ENCODE measurements at regions not wholly inside any gene's neighbourhood (a gene's known extent, or its start where the extent isn't known, plus 50 kb on each side); places are given as distances from the start of the nearest gene placed in this dataset.
"Not testable (repeated sequence)": the region's sequence is repeated elsewhere in the genome, so short reads cannot be mapped to it uniquely, and the experiment has no call there.

DNA sequence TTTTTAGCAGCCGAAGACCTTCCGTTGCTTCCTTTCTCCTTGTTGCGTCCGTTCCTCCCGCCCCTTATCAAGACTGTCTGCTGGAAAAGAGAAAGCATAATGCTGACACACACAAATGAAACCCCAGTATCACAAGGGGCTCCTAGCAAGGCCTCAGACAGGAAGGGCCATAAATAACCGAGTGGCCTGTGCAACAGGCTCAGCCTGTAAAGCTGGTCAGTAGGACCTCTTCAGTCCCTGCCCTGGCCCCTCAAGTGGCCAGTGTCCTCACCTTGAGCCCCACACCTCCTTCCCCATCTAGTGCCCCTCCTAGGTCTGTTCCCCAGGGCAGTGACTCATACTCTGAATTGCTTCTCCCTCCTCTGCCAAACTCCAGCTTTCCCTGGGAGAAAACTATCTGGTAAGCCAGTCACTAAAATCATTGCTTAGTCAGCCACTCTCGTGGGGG, 174.6 kb upstream of the IL12B start:
- DNase-seq: no peak

DNA sequence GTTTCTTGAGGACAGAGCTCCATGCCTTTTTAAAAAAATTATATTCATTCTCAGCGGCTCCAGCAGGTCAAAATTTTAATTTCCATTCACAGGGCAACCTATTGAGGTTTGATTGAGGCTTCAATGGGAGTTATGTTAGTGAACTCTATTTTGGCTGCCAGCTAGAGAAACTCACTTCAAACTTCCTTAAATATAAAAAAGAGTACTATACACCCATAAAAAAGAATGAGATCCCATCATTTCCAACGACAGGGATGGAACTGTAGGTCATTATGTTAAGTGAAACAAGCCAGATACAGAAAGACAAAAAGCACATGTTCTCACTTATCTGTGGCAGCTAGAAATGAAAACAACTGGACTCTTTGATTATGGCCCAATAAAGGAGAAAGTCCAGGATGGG, 176.8 kb upstream of the IL12B start:
- no peak for DNase-seq

DNA sequence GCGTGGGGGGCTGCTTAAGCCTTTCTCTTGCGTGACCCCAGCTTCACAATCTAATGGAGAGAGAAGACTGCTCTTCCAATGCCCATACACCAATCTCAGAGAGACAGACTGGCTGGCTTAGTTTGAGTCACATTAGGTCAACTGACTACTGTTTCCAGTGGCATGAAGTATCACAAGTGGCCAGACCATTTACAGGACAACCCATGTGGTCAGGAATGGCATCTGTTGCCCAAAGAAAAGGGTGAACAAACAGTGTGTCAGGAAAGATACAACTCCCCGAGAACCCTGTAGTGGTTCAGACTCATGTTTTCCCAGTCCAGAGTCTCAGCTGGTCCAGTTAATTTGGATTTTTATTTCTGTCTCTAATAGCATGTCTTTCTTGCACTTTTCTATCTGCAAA, 177.4 kb upstream of the IL12B start:
- no peak for DNase-seq

DNA sequence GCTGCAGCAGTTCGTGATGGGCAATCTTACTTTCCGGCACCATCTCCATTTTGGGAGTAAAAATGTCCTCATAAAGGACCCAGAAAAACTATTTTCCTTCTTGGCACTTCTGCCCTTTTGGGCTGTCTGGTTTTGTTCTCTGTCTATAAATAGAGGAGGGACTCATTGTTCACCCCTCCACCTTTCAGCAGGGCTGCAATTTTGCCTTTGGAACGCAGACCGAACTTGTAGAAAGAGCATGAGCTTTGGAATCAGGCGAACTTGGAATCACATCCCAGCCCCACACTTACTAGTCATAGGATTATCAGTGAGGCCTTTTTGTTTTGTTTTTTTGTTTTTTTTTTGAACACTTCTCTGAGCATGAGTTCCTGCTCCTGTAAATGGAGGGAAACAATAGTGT, 178.1 kb upstream of the IL12B start:
- DNase-seq: no peak

DNA sequence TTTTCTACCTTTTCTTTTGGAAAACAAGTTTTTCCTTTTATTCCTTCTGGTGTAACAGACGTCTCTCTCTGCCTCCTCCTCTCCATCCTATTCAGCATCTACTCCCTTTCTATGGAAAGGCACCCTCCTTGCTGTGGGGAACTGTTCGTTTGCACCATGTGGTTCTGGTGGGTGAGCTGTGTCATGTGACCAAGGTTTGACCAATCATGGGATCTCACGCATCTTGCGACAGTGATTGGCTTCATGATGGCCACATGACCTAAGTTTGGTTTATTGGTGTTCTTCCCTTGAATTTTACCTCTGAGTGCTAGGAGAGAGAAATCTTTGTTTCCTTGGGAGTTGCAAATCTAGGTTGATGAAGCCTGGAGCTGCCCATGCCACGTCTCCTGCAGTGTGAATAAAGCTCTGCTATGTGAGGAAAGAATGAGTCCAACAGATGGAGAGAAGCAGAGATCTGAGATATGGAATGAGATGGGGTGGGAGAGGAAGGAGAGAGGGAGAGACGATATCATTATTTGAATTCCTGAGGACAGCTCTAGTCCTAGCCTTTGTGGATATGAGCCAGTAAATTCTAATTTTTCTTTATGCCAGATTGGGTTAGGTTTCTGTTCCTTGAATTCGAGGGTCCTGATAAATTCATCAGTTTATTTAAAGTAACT, 178.8 kb upstream of the IL12B start:
- no peak for DNase-seq

DNA sequence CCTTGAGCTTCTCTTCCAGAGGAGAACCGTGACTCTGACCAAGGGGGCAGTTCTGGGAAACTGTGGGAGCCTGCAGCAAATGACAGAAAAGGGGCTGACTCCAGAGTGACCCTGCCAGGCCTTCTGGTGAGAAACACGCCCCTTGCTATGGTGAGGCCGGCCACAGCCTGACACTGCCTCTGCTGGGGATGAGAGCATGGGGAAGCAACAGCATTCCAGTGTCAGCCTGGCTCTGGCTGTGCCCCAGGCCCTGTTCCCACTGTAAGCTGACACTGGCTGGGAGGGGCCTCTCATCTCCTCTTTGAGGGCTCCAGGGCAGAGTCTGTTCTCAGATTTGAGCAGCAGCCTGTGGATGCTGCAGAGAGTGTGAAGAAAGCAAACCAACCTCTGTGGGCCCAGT, 180.0 kb upstream of the IL12B start:
- no peak for DNase-seq

DNA sequence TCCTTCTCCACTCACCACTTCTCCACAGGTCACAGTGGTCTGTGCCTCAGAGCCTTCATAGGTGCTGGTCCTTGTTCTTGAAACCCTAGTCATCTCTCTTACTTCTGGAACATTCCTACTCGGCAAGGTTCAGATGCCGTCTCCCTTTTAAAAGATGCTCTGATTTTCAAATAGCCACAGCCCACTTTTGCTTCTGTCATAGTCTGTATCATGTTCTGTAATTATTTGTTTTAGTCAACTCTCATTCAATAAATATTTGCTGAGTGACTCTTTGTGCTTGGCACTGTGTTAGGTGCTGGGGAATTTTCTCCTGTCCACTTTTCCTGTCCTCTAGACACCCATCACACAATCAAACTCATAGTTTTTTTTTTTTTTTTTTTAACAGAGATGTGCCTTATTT, 181.3 kb upstream of the IL12B start:
- no peak for DNase-seq

DNA sequence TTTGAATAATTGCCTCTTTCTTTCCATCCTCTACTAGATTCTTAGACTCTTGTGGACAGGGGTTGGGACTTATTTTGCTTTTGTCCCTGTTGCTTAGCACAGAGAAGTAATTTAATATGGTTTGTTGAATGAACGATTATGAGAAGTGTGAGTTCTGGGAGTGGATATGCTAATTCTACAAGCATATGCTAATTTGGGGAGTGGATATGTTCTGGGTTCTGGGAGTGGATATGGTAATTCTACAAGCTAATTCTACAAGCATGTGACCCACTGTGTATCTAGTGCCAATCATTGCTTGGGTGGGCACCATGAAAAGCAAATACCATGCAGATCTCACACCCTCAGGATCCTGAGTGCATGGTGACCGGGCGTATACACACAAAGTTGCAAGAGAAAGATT, 181.8 kb upstream of the IL12B start:
- no peak for DNase-seq

DNA sequence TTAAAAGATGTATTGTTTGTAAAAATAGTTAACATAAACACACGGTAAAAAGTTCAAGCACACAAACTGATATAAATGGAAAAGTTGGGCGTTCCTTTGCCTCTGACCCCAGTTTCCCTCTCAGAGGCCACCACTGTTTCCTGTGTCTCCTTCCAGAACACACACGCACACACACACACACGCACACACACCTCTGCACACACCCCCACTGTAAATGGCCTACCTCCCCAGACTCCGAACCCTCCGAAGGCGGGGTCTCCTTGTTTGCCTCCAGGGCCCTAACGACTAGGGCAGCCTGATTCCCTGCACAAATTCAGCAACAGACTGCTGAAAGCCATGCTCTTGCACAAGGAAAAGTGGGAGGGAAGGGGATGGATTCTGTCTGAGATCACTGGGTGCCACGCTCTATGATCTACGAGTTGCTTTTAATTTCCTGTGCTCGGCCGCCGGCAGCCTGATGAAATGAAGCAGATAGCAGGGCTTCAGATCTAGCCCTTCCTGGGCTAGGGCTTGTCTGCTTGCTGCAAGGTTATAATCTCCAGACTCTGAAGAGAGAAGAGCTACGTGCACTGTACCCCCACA, 184.0 kb upstream of the IL12B start:
- DNase-seq: no peak

DNA sequence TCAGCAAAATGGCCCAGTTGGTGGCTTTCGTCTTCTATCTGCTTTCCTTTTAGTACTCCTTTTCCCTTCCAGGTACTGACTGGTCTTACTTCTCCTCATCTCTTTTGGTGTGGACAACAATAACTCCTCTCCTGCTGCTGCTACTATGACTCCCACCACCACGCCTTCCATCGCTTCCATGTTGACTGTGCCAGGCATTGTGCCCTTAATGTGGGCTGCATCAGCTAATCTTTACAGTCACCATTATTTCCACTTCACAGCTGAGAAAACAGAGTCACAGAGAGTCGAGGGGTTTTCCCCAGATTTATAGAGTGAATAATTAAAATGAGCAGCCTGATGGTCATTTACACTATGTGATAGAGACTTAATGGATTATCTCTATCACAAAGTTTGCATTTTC, 184.9 kb upstream of the IL12B start:
- DNase-seq: no peak

DNA sequence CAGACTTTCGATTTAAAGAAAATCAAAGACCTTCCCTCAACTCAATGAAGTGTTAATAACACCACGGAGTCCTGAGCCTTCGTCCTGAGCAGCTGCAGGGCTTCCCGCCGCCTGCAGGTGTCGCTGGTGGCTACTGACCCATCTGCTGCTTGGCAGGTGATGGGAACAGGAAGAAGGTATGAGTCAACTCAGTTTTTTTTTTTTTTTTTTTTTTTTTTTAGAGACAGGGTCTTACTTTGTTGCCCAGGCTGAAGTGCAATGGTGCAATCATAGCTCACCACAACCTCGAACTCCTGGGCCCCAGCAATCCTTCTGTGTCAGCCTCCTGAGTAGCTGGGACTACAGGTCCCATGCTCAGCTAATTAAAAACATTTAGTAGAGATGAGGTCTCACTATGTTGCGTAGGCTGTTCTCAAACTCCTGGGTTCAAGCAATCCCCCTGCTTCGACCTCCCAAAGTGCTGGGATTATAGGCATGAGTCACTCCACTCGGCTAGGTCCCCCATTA, 185.7 kb upstream of the IL12B start:
- peak; percentile 82 for DNase-seq

DNA sequence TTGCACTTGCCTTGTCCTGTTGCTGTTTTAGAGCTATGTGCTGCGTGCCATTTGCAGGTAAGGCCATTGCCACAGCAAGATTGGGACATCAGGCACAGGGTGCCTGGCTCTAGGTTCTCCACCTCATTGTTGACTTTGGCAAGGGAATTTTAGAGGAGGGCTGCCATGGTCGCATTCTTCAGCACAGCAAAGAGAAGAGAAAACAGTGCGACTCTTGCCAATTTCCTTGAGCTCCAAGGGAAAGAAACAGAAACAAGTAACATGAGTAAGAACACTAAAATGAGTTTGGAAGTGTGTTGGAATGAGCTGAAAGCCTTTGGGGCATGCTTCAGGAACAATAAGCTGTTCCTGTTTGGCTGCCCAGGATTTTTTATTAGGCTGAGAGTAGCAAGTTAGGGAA, 188.1 kb upstream of the IL12B start:
- DNase-seq: no peak

DNA sequence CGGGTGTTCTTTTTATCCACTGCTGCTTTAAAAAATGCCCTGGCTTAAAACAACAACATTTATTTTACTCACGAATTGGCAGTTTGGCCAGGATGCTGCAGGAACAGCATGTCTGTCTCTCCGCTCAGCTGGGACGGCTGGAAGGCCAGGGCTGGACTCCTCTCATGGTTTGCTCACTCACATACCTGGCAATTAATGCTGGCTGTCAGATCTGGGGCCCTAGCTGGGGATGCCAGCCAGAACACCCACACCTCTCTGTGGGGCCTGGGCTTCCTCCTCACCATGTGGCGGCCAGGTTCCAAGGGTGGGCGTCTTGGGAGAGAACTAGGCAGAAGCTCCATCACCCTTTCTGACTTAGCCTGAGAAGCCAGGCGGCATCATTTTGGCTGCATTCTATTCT, 189.1 kb upstream of the IL12B start:
- no peak for DNase-seq

DNA sequence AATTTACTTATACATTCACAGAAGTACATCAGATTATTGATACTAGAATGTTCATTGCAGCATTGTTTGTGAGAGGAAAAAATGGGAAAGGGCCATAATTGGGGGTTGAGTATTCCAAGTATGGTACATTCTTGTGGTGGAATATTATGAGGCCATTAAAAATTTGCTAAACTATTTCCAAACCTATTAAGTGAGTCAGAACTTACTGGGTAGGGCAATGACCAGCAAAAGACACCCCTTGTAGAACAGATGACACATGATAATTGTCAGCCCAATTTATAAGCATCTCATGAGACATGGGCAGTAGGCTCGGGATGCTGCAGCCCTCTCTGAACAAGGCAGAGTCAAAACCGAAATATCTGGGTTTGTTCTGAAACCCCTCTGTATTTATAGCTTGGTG, 192.6 kb upstream of the IL12B start:
- DNase-seq: no peak

DNA sequence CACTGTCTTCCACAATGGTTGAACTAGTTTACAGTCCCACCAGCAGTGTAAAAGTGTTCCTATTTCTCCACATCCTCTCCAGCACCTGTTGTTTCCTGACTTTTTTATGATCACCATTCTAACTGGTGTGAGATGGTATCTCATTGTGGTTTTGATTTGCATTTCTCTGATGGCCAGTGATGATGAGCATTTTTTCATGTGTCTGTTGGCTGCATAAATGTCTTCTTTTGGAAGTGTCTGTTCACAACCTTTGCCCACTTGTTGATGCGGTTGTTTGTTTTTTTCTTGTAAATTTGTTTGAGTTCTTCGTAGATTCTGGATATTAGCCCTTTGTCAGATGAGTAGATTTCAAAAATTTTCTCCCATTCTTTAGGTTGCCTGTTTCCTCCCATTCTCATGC, 194.0 kb upstream of the IL12B start:
- DNase-seq: not testable (repeated sequence)

DNA sequence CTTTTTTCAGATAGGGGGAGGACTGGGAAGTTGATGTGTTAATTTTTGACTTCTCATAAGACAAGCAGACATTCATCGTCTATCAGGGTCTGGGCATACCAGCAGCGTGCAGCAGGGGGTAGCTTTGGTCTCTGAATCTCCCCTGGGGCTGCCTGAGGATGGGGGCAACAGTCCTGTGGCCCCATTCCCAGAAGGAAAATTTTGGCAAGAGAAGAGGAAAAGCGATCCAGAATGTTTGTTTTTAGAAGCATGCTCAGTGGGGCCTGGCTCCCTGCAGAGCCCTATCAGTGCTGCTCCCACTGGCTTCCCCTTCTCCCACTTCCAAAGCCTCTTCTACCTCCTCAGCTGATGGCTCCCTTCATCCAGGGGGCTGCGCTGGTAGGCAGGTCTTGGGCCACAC, 194.8 kb upstream of the IL12B start:
- no peak for DNase-seq

DNA sequence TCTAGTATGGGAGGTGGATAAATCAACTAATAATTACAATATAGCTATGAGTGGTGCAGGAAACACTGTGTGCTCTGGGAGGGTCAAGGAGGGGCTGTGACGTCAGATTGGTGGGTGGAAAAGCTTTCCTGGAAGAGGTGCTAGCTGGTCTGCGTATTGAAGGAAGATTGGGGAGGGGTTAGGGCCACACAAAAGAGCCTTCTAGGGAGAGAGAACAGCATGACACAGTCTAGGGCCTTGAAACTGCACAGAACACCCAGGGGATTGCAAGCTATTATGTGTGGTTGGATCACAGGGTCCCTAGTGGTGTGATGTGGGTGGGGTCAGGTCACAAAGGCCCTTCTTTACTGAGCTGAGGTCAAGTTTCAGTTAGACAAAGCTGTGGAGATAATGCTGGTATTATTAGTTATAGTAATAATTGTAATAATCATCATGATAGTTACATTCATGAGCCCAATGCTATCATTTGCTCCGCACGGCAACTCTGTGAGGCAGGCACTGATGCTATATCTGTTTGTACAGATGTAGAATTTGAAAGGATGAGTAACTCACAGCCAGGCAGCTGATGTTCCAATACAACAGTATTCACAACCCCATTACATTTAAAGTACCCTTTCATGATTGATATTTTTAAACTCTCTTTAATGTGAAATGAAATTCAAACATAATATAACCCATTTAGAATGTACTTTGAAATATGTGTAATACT, 197.4 kb upstream of the IL12B start:
- no peak for DNase-seq

DNA sequence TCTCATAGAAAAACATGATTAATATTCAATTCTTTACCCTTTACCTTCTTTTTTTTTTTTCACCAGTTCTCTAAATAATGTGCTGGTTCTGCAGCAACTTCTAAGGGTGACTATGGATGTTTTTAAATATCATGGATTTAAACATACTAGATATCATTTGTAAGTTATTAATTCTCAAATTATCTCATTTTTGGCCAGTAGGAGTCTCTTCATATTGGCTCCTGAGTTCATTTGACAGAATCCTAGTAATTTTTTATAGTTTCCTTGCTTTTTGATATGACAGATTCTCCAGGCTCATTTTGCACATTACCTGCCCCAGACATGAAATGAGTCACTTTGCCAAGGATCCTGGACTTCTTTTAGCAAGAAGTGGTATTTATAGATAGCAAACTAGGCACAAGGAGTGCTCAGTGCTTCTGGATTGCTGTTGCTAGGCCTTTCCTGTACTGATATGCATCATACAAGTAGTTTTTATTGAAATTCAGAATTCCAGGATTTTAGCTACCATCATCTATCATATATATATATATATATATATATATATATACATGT, 201.3 kb upstream of the IL12B start:
- DNase-seq: no peak

DNA sequence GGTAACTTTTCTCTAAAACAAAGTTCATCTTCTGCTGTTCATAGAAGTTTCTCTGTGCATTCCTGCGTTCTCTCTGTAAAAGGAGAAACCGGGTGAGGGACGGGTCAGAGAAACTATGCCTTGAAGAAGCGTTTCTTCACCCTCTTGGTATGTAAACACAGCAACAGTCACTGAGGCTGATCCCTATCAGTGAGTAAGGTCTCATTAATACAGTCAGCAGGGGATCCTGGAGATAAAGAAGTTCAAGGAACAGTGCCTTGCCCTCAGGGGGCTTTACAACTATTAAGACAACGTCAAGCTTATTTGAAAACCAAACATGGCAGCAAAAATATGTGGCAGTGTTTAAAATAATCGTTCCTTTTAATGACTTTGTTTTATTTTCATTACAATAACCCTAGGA, 202.9 kb upstream of the IL12B start:
- no peak for DNase-seq

DNA sequence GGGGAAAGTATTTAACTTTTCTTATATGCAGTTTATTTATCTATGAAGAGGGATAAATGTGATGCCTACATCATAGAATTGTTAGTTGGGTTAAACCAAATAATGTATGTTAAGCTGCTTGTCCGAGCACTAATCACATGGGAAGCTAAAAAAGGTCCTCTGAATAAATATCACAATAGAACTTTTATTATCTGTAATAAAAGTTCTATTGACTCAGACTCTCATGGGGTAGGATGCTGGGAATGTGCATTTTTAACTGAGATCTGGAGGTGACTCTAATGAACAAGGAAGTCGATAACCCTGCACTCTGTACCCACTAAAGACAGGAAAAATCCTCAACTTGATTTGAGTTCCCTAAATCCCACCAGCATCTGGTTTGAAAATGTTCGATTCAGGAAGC, 205.9 kb upstream of the IL12B start:
- DNase-seq: no peak

DNA sequence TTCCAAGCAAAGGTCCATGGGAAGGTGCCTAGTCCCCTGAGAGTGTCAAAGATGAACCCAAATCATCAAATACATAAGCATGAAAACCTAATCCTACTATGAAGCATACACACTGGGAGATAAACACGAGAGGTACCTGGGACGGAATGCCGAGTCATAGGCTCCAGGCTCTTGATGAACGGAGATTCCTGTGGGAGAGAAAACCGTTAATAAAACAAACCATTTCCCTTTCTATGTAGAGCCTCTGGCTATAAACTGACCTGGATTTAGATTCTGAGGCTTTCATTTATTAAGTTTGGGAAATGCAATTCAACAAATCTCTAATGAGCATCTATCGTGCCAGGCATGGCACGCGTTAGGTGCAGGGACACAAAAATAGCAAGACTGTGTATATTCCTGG, 206.4 kb upstream of the IL12B start:
- DNase-seq: no peak

DNA sequence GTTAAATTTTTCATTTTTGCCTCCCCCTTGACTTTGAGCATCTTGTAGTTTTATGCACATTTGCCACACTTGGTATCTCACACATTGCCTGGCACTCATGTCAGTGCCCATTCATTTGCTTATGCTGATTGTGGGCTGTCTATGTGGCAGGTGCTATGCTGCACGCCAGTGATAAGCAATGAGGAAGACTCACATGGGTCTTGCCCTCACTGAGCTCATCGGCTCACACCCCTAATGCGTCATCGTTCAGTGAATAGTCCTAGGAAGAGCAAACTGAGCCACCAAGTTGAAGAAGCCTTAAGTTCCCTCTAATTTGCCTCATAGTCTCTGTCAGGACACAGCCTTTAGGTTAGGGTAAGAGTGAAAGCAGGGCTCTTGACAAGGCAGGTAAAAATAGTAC, 209.4 kb upstream of the IL12B start:
- DNase-seq: no peak

DNA sequence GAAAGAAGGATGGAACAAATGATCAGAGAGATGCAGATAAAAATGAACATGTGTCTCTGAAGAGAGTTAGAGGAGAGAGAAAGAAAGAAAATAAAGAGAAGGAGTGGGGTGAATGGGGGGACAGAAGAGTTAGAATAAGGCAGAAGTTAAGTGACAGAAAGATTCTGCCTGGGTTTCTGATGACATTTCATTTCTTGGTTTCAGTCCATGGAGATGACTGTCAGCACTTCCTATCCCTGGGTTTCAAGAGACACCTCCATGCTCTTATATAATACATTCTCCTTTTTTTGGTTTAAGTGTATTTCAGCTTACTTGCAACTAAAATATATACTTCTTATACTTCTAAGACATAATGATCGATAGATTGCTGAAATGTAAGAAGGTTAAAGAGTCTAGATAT, 213.0 kb upstream of the IL12B start:
- DNase-seq: no peak

DNA sequence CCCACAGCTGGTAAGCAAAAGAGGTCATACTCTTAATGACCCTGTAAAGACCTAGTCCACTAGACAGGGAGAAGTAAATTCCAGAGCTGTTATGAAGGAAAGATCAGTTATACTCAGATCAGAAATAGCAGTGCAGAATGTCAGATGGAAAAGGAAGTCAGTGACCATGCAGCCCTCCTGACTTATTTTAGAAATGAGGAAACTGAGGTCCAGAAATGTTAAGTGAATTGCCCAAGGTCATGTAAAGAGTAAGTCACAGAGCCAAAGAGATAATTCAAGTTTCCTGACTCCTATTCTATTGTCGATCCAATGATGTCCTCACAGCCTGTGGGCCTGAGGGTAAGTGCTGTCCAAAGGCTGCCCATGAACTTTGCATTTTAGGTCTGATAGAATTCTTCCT, 214.9 kb upstream of the IL12B start:
- DNase-seq: no peak

Data from stimulated activated CD4-positive, alpha-beta T cell treated with anti-CD3 and anti-CD28 coated beads, Interleukin-4, amount 100 ng/mL, for 1 hour (primary cell).